IPS-20b (cell line): ENCODE measurements at regions not wholly inside any gene's neighbourhood (a gene's known extent, or its start where the extent isn't known, plus 50 kb on each side); places are given as distances from the start of the nearest gene placed in this dataset.

Source experiments
- H3K27ac ChIP-seq: one replicate; pipeline ENCODE4 v1.5.1; 2013; ENCODE audit warnings: low read length
- H3K27me3 ChIP-seq: 2 replicates; pipeline ENCODE4 v1.6.1; 2013; ENCODE audit warnings: mild to moderate bottlenecking, low read length, inconsistent platforms; ENCODE audit not compliant: insufficient read depth
- H3K36me3 ChIP-seq: 2 replicates; pipeline ENCODE4 v1.6.1; 2013; ENCODE audit warnings: low read depth, mild to moderate bottlenecking, inconsistent platforms, low read length, moderate library complexity; ENCODE audit not compliant: insufficient read depth
- H3K4me1 ChIP-seq: 2 replicates; pipeline ENCODE4 v1.6.1; 2013; ENCODE audit warnings: mild to moderate bottlenecking, control low read depth, inconsistent platforms, low read length, moderate library complexity; ENCODE audit not compliant: insufficient read depth
- H3K4me3 ChIP-seq: 2 replicates; pipeline ENCODE4 v1.5.1; 2013; ENCODE audit warnings: mild to moderate bottlenecking, low read length, inconsistent platforms
- H3K9ac ChIP-seq: 2 replicates; pipeline ENCODE4 v1.6.1; 2013; ENCODE audit warnings: low read depth, mild to moderate bottlenecking, inconsistent platforms, low read length, moderate library complexity
- H3K9me3 ChIP-seq: 2 replicates; pipeline ENCODE4 v1.6.1; 2013; ENCODE audit warnings: mild to moderate bottlenecking, low read depth, low read length, inconsistent platforms; ENCODE audit not compliant: insufficient read depth

DNA sequence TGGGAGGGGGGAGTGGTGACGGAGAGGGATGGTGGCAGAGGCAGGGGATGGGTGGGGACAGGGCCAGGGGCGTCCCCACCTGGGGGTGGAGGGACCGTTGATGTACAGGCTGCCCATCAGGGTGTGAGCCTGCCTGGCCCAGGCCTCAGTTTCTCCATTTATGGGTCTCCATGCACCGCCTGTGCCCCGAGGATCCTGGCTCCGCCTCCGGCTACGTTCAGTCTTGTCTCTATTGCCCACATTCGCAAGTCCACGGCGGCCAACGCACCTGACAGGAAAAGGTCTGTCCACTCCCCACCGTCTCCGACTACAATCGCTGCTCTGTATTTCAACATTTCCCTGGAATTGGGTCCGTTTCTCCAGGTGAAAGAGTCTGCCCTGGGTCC, 96.3 kb upstream of the NKX1-1 start:
- no peaks in the 10 kb centered on the region for H3K36me3 ChIP-seq
- H3K4me3 ChIP-seq: no peak overlapping the region
- no peaks in the 10 kb centered on the region for H3K9me3 ChIP-seq
- H3K27me3 ChIP-seq: 0 out of 2 replicates have a peak, but pooled peaks cover 4% of the 10 kb centered on the region
- no peak overlapping the region for H3K27ac ChIP-seq
- no peaks in the 10 kb centered on the region for H3K4me1 ChIP-seq
- H3K9ac ChIP-seq: no peak overlapping the region

- Histone ChIP-seq H3K4me1 (no peaks in the 10 kb centered on the region), H3K36me3 (no peaks in the 10 kb centered on the region), H3K9ac (no peak overlapping the region), H3K27ac (no peak overlapping the region), H3K27me3 (0 out of 2 replicates have a peak, but pooled peaks cover 4% of the 10 kb centered on the region), H3K9me3 (no peaks in the 10 kb centered on the region), H3K4me3 (no peak overlapping the region)
Measured at GRCh38 chr4:1501754-1502500, 95.7 kb upstream of the NKX1-1 start.

- H3K9me3 ChIP-seq: no peaks in the 10 kb centered on the region
- H3K36me3 ChIP-seq: no peaks in the 10 kb centered on the region
- 0 out of 2 replicates have a peak, but pooled peaks cover 4% of the 10 kb centered on the region for H3K27me3 ChIP-seq
- H3K4me1 ChIP-seq: no peaks in the 10 kb centered on the region
- no peak overlapping the region for H3K9ac ChIP-seq
- no peak overlapping the region for H3K4me3 ChIP-seq
- H3K27ac ChIP-seq: no peak overlapping the region
Measured at GRCh38 chr4:1500966-1501753, 94.9 kb upstream of the NKX1-1 start.

GRCh38 chr4:1500231-1500965, 94.2 kb upstream of the NKX1-1 start:
- H3K4me1 ChIP-seq: no peaks in the 10 kb centered on the region
- H3K9ac ChIP-seq: no peak overlapping the region
- H3K4me3 ChIP-seq: no peak overlapping the region
- H3K9me3 ChIP-seq: no peaks in the 10 kb centered on the region
- no peak overlapping the region for H3K27ac ChIP-seq
- no peaks in the 10 kb centered on the region for H3K36me3 ChIP-seq
- H3K27me3 ChIP-seq: 0 out of 2 replicates have a peak, but pooled peaks cover 4% of the 10 kb centered on the region

DNA sequence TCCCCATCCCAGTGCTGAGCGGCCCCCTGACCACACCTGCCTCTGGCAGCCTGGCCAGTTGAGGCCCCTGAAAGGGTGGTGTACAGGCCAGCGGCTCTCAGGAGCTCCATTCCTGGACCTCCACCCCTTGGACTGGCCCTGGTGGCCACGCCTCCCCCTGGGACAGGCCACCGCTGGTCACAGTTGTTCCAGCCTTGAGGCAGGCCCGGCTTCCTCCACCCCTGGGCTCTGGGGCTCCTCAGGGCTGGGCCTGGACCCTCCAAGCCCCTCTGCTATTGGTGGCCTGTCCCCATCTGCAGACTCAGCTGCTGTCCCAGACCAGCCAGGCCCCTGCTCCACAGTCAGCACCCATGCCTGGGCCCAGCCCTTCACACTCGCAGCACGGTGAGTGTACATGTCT, 93.2 kb upstream of the NKX1-1 start:
- Histone ChIP-seq H3K9ac (no peak overlapping the region), H3K4me3 (no peak overlapping the region), H3K9me3 (no peaks in the 10 kb centered on the region), H3K36me3 (no peaks in the 10 kb centered on the region), H3K27me3 (0 out of 2 replicates have a peak, but pooled peaks cover 4% of the 10 kb centered on the region), H3K27ac (no peak overlapping the region), H3K4me1 (no peaks in the 10 kb centered on the region)

DNA sequence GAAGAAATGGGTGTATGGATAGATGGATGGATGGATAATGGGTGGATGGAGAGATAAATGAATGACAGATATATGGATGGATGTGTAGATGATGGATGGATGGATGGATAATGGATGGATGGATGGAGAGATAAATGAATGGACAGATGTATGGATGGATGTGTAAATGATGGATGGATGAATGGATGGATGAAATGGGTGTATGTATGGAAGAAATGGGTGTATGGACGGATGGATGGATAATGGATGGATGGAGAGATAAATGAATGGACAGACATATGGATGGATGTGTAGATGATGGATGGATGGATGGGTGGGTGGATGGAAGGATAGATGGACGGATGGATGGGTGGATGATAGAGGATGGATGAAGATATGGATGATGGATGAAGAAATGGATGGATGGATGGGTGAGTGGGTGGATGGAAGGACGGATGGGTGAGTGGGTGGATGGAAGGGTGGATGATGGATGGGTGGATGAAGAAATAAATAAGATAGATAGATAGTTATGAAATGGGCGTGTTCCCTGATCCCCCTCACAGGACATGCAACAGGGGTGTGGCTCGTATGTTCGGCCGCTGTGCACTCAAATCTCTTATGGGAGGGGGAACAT, 91.1 kb upstream of the NKX1-1 start:
- Histone ChIP-seq H3K9me3 (no peaks in the 10 kb centered on the region), H3K4me1 (no peaks in the 10 kb centered on the region), H3K9ac (no peak overlapping the region), H3K27ac (no peak overlapping the region), H3K27me3 (0 out of 2 replicates have a peak, but pooled peaks cover 4% of the 10 kb centered on the region), H3K36me3 (no peaks in the 10 kb centered on the region), H3K4me3 (no peak overlapping the region)

GRCh38 chr4:1496116-1496642, 89.9 kb upstream of the NKX1-1 start:
- H3K36me3 ChIP-seq: no peaks in the 10 kb centered on the region
- no peaks in the 10 kb centered on the region for H3K4me1 ChIP-seq
- 0 out of 2 replicates have a peak, but pooled peaks cover 4% of the 10 kb centered on the region for H3K27me3 ChIP-seq
- H3K9ac ChIP-seq: no peak overlapping the region
- H3K4me3 ChIP-seq: no peak overlapping the region
- H3K9me3 ChIP-seq: no peaks in the 10 kb centered on the region
- no peak overlapping the region for H3K27ac ChIP-seq

DNA sequence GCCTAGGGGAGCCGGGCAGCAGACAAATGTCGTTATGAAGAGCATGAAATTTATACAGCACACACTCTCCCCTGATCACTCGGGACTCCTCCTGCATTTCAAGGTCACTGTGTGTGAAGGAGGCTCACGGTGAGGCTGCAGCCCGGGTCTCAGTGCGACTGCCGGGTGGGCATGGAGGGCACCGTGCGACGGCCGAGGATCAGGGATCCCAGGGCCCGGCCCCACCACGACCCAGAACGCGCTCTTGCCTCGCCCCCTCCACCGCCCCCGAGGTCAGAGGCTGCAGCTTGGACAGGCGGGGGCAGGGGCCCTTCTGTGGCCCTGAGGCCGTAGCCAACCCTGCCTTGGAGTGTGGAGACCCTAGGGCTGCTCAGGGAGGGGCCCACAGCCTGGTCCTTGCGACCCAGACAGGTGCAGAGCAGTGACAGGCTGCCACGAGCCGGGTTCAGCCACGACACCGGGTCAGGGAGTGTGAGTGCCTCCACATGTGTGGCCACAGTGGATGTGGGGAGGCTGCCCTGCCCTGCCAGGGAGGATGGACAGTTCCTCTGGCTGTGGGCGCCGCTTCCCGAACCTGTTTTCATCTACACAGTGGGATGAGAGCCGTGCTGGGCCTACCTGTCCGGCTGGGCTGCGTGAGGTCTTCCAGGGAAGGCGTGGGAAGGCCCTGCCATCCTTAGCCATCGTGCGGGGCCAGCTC, 89.3 kb upstream of the NKX1-1 start:
- Histone ChIP-seq H3K9me3 (no peaks in the 10 kb centered on the region), H3K36me3 (no peaks in the 10 kb centered on the region), H3K27ac (no peak overlapping the region), H3K4me1 (no peaks in the 10 kb centered on the region), H3K27me3 (0 out of 2 replicates have a peak, but pooled peaks cover 4% of the 10 kb centered on the region), H3K4me3 (no peak overlapping the region), H3K9ac (no peak overlapping the region)

DNA sequence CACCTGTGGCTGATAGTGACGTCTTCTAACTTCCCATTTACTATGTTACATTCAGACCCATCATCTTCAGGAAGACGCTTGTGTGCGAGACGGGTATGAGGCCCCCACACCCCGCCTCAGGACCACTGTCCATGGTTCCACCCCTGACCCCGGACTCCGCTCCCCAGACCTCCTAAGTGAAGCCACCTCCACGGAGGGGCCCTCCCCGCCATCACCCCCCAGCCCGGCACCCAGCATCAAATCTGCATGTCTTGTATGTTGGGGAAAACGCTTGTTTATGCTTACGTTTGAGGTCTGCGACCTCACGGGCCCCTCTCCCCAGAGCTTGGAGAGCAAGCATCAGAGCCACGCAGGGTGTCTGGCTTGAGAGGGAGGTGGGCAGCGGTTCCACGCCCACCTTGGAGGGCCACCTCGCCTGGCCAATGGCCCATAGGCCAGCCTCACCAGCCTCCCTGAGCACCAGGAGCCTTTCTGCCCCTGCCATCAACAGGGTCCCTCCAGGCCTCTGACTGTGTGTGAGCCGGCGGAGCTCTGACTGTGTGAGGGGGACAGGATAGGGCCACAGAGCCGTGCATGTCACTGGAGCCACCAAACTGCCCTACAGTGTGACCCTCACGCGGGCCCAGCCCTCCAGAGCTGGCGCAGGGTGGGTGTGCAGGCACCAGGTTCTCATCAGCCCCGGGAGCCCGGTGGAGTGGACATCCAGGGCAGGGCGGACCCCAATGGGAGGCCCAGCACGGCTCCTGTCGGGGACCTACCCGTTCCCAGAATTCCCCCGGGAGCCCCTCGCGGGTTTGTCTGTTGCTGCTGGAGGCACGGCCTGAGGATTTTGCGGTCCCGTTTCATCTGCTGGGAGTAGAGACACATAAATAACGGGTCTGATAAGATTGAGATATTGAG, 88.4 kb upstream of the NKX1-1 start:
- no peaks in the 10 kb centered on the region for H3K36me3 ChIP-seq
- H3K27ac ChIP-seq: no peak overlapping the region
- H3K27me3 ChIP-seq: 0 out of 2 replicates have a peak, but pooled peaks cover 4% of the 10 kb centered on the region
- no peak overlapping the region for H3K9ac ChIP-seq
- H3K9me3 ChIP-seq: no peaks in the 10 kb centered on the region
- no peaks in the 10 kb centered on the region for H3K4me1 ChIP-seq
- H3K4me3 ChIP-seq: no peak overlapping the region
